Ovary (tissue), 3 donors: ENCODE measurements at regions not wholly inside any gene's neighbourhood (a gene's known extent, or its start where the extent isn't known, plus 50 kb on each side); places are given as distances from the start of the nearest gene placed in this dataset.

ENCODE experiments used
- CTCF ChIP-seq, 3 donors: fragments of 450-650 bp in 2 of 3; fragments of 200-600 bp in 1 of 3; IDR thresholded peaks; one replicate each; pipeline versions ENCODE4 v1.5.1 to v1.8.0; 2016 to 2022; ENCODE audit warnings: antibody characterized with exemption in 3 of 3, mild to moderate bottlenecking in 1 of 3
- EP300 ChIP-seq: sonication (generic); formaldehyde crosslinking; IDR thresholded peaks from one replicate; pipeline ENCODE4 v1.6.1; 2017; ENCODE audit warnings: antibody characterized with exemption
- POLR2A ChIP-seq: fragments of 450-650 bp; IDR thresholded peaks from one replicate; pipeline ENCODE4 v1.6.1; 2017; ENCODE audit warnings: antibody characterized with exemption, mild to moderate bottlenecking, moderate library complexity
- donor health status: DM: no; HTN: no; CAD: no.

DNA sequence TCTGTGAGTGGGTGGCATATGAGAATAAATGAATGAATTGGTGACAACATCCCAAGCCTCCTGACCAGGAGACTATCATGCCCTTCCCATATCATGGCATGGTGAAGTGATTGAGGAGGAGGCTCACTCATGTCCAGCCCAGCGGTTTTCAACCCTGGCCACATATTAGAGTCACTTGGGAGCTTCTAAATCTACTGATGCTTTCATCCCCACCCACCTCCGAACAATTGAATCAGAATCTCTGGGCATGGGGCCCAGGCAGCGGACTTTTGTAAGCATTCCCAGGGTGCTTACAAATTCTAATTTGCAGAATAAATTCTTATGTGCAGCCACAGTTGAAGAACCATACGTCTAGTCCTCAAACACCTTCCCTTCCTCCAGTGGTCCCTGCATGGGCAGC is 81.7 kb upstream of the SEC11C start:
- TF ChIP-seq CTCF (IDR thresholded peaks at IDR 0.05) (no peak), EP300 (no peak), POLR2A (no peak)
